Caco-2 (cell line): ENCODE measurements at regions not wholly inside any gene's neighbourhood (a gene's known extent, or its start where the extent isn't known, plus 50 kb on each side); places are given as distances from the start of the nearest gene placed in this dataset.
"Not testable (repeated sequence)": the region's sequence is repeated elsewhere in the genome, so short reads cannot be mapped to it uniquely, and the experiment has no call there.

Source experiments
- BruUV-seq: library from RNA; stranded (reverse); fragments of 400-500 nt; replicated peaks from 2 replicates; lab custom pipeline; 2021; lab: Mats Ljungman, UMichigan
- CTCF ChIA-PET: fragments of 300-600 bp; sonication (Branson Sonifier 250); formaldehyde crosslinking; loops from one replicate; lab custom pipeline; 2022; ENCODE audit warnings: antibody characterized with exemption; lab: Charles Lee
- POLR2A ChIA-PET: fragments of 300-600 bp; sonication (Branson Sonifier 250); formaldehyde crosslinking; loops from one replicate; lab custom pipeline; 2022; ENCODE audit warnings: antibody characterized with exemption; lab: Charles Lee
- DNase-seq, 2 experiments: peaks; one replicate each; pipeline versions ENCODE4 v3.0.0 to v3.0.0-alpha.2; 2020 to 2022
- H3K27me3 ChIP-seq: replicated peaks from 2 replicates; pipeline ENCODE4 v1.6.0; 2011; ENCODE audit warnings: low read length; ENCODE audit not compliant: control insufficient read depth, insufficient read depth
- H3K36me3 ChIP-seq: 2 replicates; pipeline ENCODE4 v1.5.1; 2011; ENCODE audit warnings: low read length; ENCODE audit not compliant: control insufficient read depth, insufficient read depth
- H3K4me1 ChIP-seq: fragments of 250-450 bp; sonication (Bioruptor Pico); 2 replicates; pipeline ENCODE4 v1.5.1; 2020; ENCODE audit warnings: mild to moderate bottlenecking
- H3K4me3 ChIP-seq: 2 replicates; pipeline ENCODE4 v1.5.1; 2011; ENCODE audit warnings: low read depth, mild to moderate bottlenecking, control low read depth, low read length
- H3K9me3 ChIP-seq: fragments of 250-450 bp; sonication (Bioruptor Pico); 2 replicates; pipeline ENCODE4 v1.5.1; 2020; ENCODE audit warnings: mild to moderate bottlenecking, moderate library complexity
- H3K27ac Mint-ChIP-seq: one replicate; pipeline ENCODE4 v1.8.0; 2022; ENCODE audit warnings: mixed read lengths; ENCODE audit not compliant: unreplicated experiment
- H3K27me3 Mint-ChIP-seq: one replicate; pipeline ENCODE4 v1.8.0; 2022; ENCODE audit warnings: mixed read lengths; ENCODE audit not compliant: insufficient read depth, unreplicated experiment
- H3K36me3 Mint-ChIP-seq: one replicate; pipeline ENCODE4 v1.8.0; 2022; ENCODE audit warnings: mild to moderate bottlenecking, mixed read lengths; ENCODE audit not compliant: insufficient read depth, unreplicated experiment
- H3K4me1 Mint-ChIP-seq: one replicate; pipeline ENCODE4 v1.8.0; 2022; ENCODE audit warnings: low read depth, mixed read lengths; ENCODE audit not compliant: unreplicated experiment
- H3K4me3 Mint-ChIP-seq: one replicate; pipeline ENCODE4 v1.8.0; 2022; ENCODE audit warnings: mild to moderate bottlenecking, moderate library complexity, mixed read lengths; ENCODE audit not compliant: unreplicated experiment
- H3K9me3 Mint-ChIP-seq: one replicate; pipeline ENCODE4 v1.8.0; 2022; ENCODE audit warnings: mixed read lengths; ENCODE audit not compliant: unreplicated experiment
- CTCF ChIP-seq, 2 experiments: fragments of 200-600 bp in 1 of 2; IDR thresholded peaks; 1 replicate in 1 of 2; 2 replicates in 1 of 2; pipeline versions ENCODE4 v1.5.1 to v1.8.0; 2011 to 2022; ENCODE audit warnings: antibody characterized with exemption in 1 of 2, control low read depth in 1 of 2, inconsistent platforms in 1 of 2, low read depth in 1 of 2, low read length in 1 of 2, mild to moderate bottlenecking in 1 of 2, moderate library complexity in 1 of 2; ENCODE audit not compliant: insufficient read depth in 1 of 2, severe bottlenecking in 1 of 2, unreplicated experiment in 1 of 2
- intact Hi-C: fragments of 100-400 bp; cut with micrococcal nuclease; formaldehyde crosslinking; loops from one replicate; pipeline ENCODE4 v1.10.0; 2022; ENCODE audit not compliant: unreplicated experiment

DNA sequence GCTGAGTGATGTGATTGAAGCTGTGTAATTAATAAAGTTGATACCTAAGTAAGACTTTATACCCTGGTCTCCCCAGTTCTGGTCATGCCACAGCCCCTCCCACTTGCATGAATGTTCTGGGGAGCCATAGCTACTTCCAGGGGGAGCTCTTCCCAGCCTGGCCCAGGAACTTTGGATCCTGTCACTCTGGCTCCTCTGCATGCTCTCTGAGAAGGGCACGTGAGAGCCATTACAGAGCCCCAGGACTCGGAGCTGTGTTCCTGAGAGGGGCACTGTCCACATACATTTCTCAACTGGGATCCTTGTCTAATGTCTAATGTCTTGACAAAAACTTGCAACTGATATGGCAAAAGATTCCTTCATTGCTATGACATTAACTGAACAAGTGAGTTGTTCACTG, 173.9 kb upstream of the NPY start:
- ChIA-PET CTCF (no interaction called here), POLR2A (no interaction called here)
- Histone ChIP-seq H3K4me1 (peaks cover 12% of the 10 kb centered on the region), H3K4me3 (no peak overlapping the region), H3K36me3 (no peaks in the 10 kb centered on the region), H3K9me3 (no peaks in the 10 kb centered on the region), H3K27me3 (no peaks in the 10 kb centered on the region)
- intact Hi-C loops = no loop called here
- Mint-ChIP-seq H3K4me1 (peaks cover 10% of the 10 kb centered on the region), H3K9me3 (no peaks in the 10 kb centered on the region), H3K4me3 (no peak overlapping the region), H3K27ac (no peak overlapping the region), H3K36me3 (no peaks in the 10 kb centered on the region), H3K27me3 (no peaks in the 10 kb centered on the region)
- TF ChIP-seq CTCF (IDR thresholded peaks at IDR 0.05; ENCODE audit: insufficient read depth in 1 of 2, low read depth in 1 of 2, low read length in 1 of 2, severe bottlenecking in 1 of 2, unreplicated experiment in 1 of 2) = no peak
- DNase-seq = no peak
- BruUV-seq = no TSS peak

- Mint-ChIP-seq H3K27me3 (no peaks in the 10 kb centered on the region), H3K27ac (no peak overlapping the region), H3K4me3 (no peak overlapping the region), H3K4me1 (peaks cover 10% of the 10 kb centered on the region), H3K9me3 (no peaks in the 10 kb centered on the region), H3K36me3 (no peaks in the 10 kb centered on the region)
- CTCF ChIA-PET = no interaction called here
- no peaks in the 10 kb centered on the region for H3K36me3 ChIP-seq
- no peak for TF ChIP-seq CTCF (IDR thresholded peaks at IDR 0.05; ENCODE audit: insufficient read depth in 1 of 2, low read depth in 1 of 2, low read length in 1 of 2, severe bottlenecking in 1 of 2, unreplicated experiment in 1 of 2)
- intact Hi-C loops = no loop called here
- no peaks in the 10 kb centered on the region for H3K9me3 ChIP-seq
- H3K4me1 ChIP-seq = peaks cover 11% of the 10 kb centered on the region
- H3K27me3 ChIP-seq = no peaks in the 10 kb centered on the region
- no peak for DNase-seq
- no TSS peak for BruUV-seq
- H3K4me3 ChIP-seq = no peak overlapping the region
- POLR2A ChIA-PET = no interaction called here
These were observed 170.5 kb upstream of the NPY start for GRCh38 chr7:24113506-24113905.

DNA sequence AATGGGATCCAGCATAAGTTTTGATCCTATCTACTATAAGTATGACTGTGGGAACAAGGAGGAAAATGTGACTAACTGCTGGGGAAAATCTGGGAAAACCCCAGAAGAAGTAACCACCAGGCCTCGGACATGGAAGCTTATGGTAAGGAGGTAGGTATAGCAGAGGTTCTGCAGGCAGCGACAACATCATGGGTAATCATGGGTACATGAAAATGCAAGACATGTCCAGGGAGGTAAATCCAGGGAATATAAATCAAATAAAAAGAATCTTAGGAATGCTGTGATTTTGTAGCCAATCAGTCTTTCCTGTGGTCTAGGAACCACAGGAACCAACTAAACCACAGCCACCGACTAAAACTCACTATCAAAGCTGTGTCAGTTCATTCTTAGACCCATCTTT, 168.3 kb upstream of the NPY start:
- ChIA-PET CTCF (no interaction called here), POLR2A (no interaction called here)
- Histone ChIP-seq H3K9me3 (no peaks in the 10 kb centered on the region), H3K4me1 (no peaks in the 10 kb centered on the region), H3K36me3 (no peaks in the 10 kb centered on the region), H3K4me3 (no peak overlapping the region), H3K27me3 (no peaks in the 10 kb centered on the region)
- no peak for TF ChIP-seq CTCF (IDR thresholded peaks at IDR 0.05; ENCODE audit: insufficient read depth in 1 of 2, low read depth in 1 of 2, low read length in 1 of 2, severe bottlenecking in 1 of 2, unreplicated experiment in 1 of 2)
- Mint-ChIP-seq H3K4me3 (no peak overlapping the region), H3K27ac (no peak overlapping the region), H3K9me3 (no peaks in the 10 kb centered on the region), H3K4me1 (no peaks in the 10 kb centered on the region), H3K36me3 (no peaks in the 10 kb centered on the region), H3K27me3 (no peaks in the 10 kb centered on the region)
- intact Hi-C loops = loop anchor here (5.0 kb wide), 1 partner anchor 178 kb away; no protein-coding TSS in a partner anchor
- no TSS peak for BruUV-seq
- no peak for DNase-seq

DNA sequence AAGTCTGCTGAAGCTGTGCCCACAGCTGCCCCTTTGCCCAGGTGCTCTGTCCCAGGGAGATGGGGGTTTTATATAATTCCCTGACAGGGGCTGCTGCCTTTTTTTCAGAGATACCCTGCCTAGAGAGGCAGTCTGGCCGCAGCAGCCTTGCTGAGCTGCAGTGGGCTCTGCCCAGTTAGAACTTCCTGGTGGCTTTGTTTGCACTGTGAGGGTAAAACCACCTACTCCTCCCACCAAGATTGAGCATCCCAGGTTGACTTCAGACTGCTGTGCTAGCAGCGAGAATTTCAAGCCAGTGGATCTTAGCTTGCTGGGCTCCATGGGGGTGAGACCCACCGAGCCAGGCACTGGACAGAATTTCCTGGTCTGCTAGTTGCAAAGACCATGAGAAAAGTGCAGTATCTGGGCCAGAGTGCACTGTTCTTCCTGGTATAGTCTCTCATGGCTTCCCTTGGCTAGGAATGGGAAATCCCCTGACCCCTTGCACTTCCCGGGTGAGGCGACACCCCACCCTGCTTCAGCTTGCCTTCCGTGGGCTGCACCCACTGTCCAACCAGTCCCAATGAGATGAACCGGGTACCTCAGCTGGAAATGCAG, 166.0 kb upstream of the NPY start:
- H3K4me1 ChIP-seq, DNase-seq, POLR2A ChIA-PET, CTCF ChIA-PET, H3K9me3 ChIP-seq, H3K36me3 Mint-ChIP-seq, H3K27me3 ChIP-seq, H3K4me1 Mint-ChIP-seq, H3K4me3 ChIP-seq, H3K4me3 Mint-ChIP-seq, H3K9me3 Mint-ChIP-seq, H3K27ac Mint-ChIP-seq, H3K27me3 Mint-ChIP-seq, BruUV-seq, H3K36me3 ChIP-seq: not testable (repeated sequence)
- intact Hi-C loops = loop anchor here (5.0 kb wide), 1 partner anchor 181 kb away; no protein-coding TSS in a partner anchor
